K562 (cell line): ENCODE measurements at regions not wholly inside any gene's neighbourhood (a gene's known extent, or its start where the extent isn't known, plus 50 kb on each side); places are given as distances from the start of the nearest gene placed in this dataset.

Source experiments
- ARNT ChIP-seq, 2 experiments: fragments of 450-650 bp; IDR thresholded peaks; 2 replicates each; pipeline ENCODE4 v1.6.1; 2016; ENCODE audit warnings: mild to moderate bottlenecking in 1 of 2
- ELF2 ChIP-seq: fragments of 250-450 bp; sonication (Bioruptor Pico); IDR thresholded peaks from 2 replicates; pipeline ENCODE4 v1.5.0; 2021; ENCODE audit warnings: mild to moderate bottlenecking
- JUN ChIP-seq, 2 experiments: sonication (generic) in 1 of 2; formaldehyde crosslinking in 1 of 2; IDR thresholded peaks; 2 replicates each; pipeline versions ENCODE4 v1.6.1 to v1.8.0; 2012 to 2022; ENCODE audit warnings: borderline replicate concordance in 2 of 2, mild to moderate bottlenecking in 2 of 2, improper control_type of control experiment in 1 of 2, low read depth in 1 of 2, low read length in 1 of 2, missing genetic modification reagents in 1 of 2
- NCOA2 ChIP-seq, 2 experiments: fragments of 450-650 bp; IDR thresholded peaks; 2 replicates each; pipeline ENCODE4 v1.6.1; 2018; ENCODE audit warnings: mild to moderate bottlenecking in 2 of 2, moderate library complexity in 1 of 2; ENCODE audit not compliant: partially characterized antibody in 2 of 2
- SMC3 ChIP-seq: conservative IDR thresholded peaks from 2 replicates; pipeline ENCODE4 v1.6.1; 2011; ENCODE audit warnings: low read depth, low read length, improper control_type of control experiment; ENCODE audit not compliant: insufficient read depth
- TAF1 ChIP-seq: IDR thresholded peaks from 2 replicates; pipeline ENCODE4 v1.6.1; 2011; ENCODE audit warnings: mild to moderate bottlenecking, low read length, moderate library complexity; ENCODE audit not compliant: insufficient read depth, control insufficient read depth, severe bottlenecking; ENCODE audit errors: extremely low read depth
- ZNF3 ChIP-seq: fragments of 250-450 bp; sonication (Bioruptor Pico); IDR thresholded peaks from 2 replicates; pipeline ENCODE4 v1.5.0; 2021; ENCODE audit warnings: mild to moderate bottlenecking, moderate library complexity
- ZNF696 ChIP-seq: fragments of 250-450 bp; sonication (Bioruptor Pico); conservative IDR thresholded peaks from 2 replicates; pipeline ENCODE4 v1.4.0; 2020; ENCODE audit warnings: mild to moderate bottlenecking, moderate library complexity
- TF ChIP-seq, protein P1 (sequence below): sonication (generic); formaldehyde crosslinking; IDR thresholded peaks from 2 replicates; pipeline ENCODE4 v1.8.0; 2022; ENCODE audit warnings: mild to moderate bottlenecking, missing genetic modification reagents, borderline replicate concordance
- TF ChIP-seq, protein P2 (sequence below): sonication (generic); formaldehyde crosslinking; IDR thresholded peaks from 2 replicates; pipeline ENCODE4 v1.8.0; 2022; ENCODE audit warnings: missing genetic modification reagents, mild to moderate bottlenecking, borderline replicate concordance

DNA sequence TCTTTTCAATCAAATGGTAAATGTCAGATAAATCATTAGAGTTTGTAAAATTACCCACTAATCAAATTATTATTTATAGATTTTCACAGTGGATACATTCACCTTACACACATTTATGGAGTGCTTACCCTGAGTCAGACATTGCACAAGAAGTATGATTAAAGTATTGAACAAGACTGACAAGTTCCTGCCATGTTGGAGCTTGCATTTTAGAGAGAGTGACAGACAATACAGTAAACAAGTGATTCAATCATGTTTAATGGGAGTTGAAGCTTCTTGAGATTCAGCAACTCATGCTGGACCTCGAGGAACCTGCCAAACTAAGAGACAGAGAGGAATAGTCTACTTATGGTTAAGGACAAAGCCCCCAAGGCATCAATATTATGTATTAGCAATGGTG lies 487.8 kb downstream of the PCDH17 start:
- TF ChIP-seq, protein P1, sequence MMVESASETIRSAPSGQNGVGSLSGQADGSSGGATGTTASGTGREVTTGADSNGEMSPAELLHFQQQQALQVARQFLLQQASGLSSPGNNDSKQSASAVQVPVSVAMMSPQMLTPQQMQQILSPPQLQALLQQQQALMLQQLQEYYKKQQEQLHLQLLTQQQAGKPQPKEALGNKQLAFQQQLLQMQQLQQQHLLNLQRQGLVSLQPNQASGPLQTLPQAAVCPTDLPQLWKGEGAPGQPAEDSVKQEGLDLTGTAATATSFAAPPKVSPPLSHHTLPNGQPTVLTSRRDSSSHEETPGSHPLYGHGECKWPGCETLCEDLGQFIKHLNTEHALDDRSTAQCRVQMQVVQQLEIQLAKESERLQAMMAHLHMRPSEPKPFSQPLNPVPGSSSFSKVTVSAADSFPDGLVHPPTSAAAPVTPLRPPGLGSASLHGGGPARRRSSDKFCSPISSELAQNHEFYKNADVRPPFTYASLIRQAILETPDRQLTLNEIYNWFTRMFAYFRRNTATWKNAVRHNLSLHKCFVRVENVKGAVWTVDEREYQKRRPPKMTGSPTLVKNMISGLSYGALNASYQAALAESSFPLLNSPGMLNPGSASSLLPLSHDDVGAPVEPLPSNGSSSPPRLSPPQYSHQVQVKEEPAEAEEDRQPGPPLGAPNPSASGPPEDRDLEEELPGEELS (CRISPR knock-in tag), result no peak
- TF ChIP-seq ZNF3 (CRISPR knock-in tag) (no peak), ARNT (IDR thresholded peaks at IDR 0.05) (no peak), JUN (IDR thresholded peaks at IDR 0.05; ENCODE audit: borderline replicate concordance, low read depth, low read length) (no peak), JUN (CRISPR knock-in tag; IDR thresholded peaks at IDR 0.05; ENCODE audit: borderline replicate concordance) (no peak), TAF1 (no peak), NCOA2 (IDR thresholded peaks at IDR 0.05; ENCODE audit: partially characterized antibody in 2 of 2) (no peak), ELF2 (no peak), ZNF696 (CRISPR knock-in tag) (no peak), SMC3 (no peak)
- TF ChIP-seq, protein P2, sequence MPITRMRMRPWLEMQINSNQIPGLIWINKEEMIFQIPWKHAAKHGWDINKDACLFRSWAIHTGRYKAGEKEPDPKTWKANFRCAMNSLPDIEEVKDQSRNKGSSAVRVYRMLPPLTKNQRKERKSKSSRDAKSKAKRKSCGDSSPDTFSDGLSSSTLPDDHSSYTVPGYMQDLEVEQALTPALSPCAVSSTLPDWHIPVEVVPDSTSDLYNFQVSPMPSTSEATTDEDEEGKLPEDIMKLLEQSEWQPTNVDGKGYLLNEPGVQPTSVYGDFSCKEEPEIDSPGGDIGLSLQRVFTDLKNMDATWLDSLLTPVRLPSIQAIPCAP, result no peak
